ENCODE measurements at regions not wholly inside any gene's neighbourhood (a gene's known extent, or its start where the extent isn't known, plus 50 kb on each side); places are given as distances from the start of the nearest gene placed in this dataset.

GRCh38 chr1:218869276-218869675 is 304.4 kb upstream of the LYPLAL1 start:
- Histone ChIP-seq H2BK15ac (ENCODE audit: low read length) (no peak overlapping the region), H3K14ac (ENCODE audit: low read length) (no peak overlapping the region), H3K23ac (ENCODE audit: low read depth, low read length, poor library complexity) (no peak overlapping the region), H3K27ac (replicated peaks; ENCODE audit: low read length) (no peak overlapping the region), H3K9ac (ENCODE audit: low read depth, low read length, poor library complexity) (no peak overlapping the region), H2BK5ac (ENCODE audit: low read length) (no peak overlapping the region), H2BK120ac (ENCODE audit: low read depth, low read length) (no peak overlapping the region), H3K27me3 (ENCODE audit: control insufficient read depth in 3 of 3, insufficient read depth in 3 of 3, low read depth in 1 of 3, low read length in 3 of 3) (no peaks in the 10 kb centered on the region), H3K4ac (ENCODE audit: low read length) (no peak overlapping the region), H4K91ac (ENCODE audit: low read depth, low read length, poor library complexity) (no peak overlapping the region), H3K36me3 (replicated peaks in 1 of 2; ENCODE audit: control insufficient read depth in 2 of 2, insufficient read depth in 2 of 2, low read length in 2 of 2) (no peaks in the 10 kb centered on the region), H4K8ac (ENCODE audit: low read depth, low read length) (no peak overlapping the region), H3K79me1 (ENCODE audit: low read depth, low read length) (no peaks in the 10 kb centered on the region), H2AK5ac (ENCODE audit: low read depth, low read length) (no peak overlapping the region), H2AFZ (ENCODE audit: low read length) (no peak overlapping the region), H3K9me3 (replicated peaks in 1 of 2; ENCODE audit: control insufficient read depth in 2 of 2, insufficient read depth in 1 of 2, low read depth in 1 of 2, low read length in 2 of 2) (no peaks in the 10 kb centered on the region), H2BK12ac (ENCODE audit: low read length) (no peak overlapping the region), H3K4me2 (ENCODE audit: insufficient read depth, low read length, poor library complexity, severe bottlenecking) (no peak overlapping the region), H3K18ac (ENCODE audit: low read length) (no peak overlapping the region), H3K4me1 (ENCODE audit: control insufficient read depth in 2 of 2, insufficient read depth in 1 of 2, low read depth in 1 of 2, low read length in 2 of 2) (no peaks in the 10 kb centered on the region), H3K4me3 (ENCODE audit: low read length in 2 of 2) (no peak overlapping the region)
- no peak for DNase-seq (ENCODE audit: low spot score)

GRCh38 chr1:218872026-218872425 is 301.7 kb upstream of the LYPLAL1 start:
- H3K23ac ChIP-seq (ENCODE audit: low read depth, low read length, poor library complexity) = no peak overlapping the region
- H2BK120ac ChIP-seq (ENCODE audit: low read depth, low read length) = no peak overlapping the region
- H2AFZ ChIP-seq (ENCODE audit: low read length) = no peak overlapping the region
- no peak overlapping the region for H2AK5ac ChIP-seq (ENCODE audit: low read depth, low read length)
- H3K4me2 ChIP-seq (ENCODE audit: insufficient read depth, low read length, poor library complexity, severe bottlenecking) = no peak overlapping the region
- H2BK12ac ChIP-seq (ENCODE audit: low read length) = no peak overlapping the region
- H3K18ac ChIP-seq (ENCODE audit: low read length) = no peak overlapping the region
- H3K4me3 ChIP-seq (ENCODE audit: low read length in 2 of 2) = no peak overlapping the region
- WGBS, 2 donors (ENCODE audit: extremely low coverage in 2 of 2, insufficient read length in 2 of 2, insufficient replicate concordance in 1 of 2) = no CpG with 5 or more reads among the region's 4 CpGs
- H3K27ac ChIP-seq (replicated peaks; ENCODE audit: low read length) = no peak overlapping the region
- no peaks in the 10 kb centered on the region for H3K9me3 ChIP-seq (replicated peaks in 1 of 2; ENCODE audit: control insufficient read depth in 2 of 2, insufficient read depth in 1 of 2, low read depth in 1 of 2, low read length in 2 of 2)
- no peak overlapping the region for H2BK15ac ChIP-seq (ENCODE audit: low read length)
- no peak overlapping the region for H4K91ac ChIP-seq (ENCODE audit: low read depth, low read length, poor library complexity)
- H3K79me1 ChIP-seq (ENCODE audit: low read depth, low read length) = no peaks in the 10 kb centered on the region
- H4K8ac ChIP-seq (ENCODE audit: low read depth, low read length) = no peak overlapping the region
- peaks cover 0 to 2% of the 10 kb centered on the region in 2 donors for H3K4me1 ChIP-seq (ENCODE audit: control insufficient read depth in 2 of 2, insufficient read depth in 1 of 2, low read depth in 1 of 2, low read length in 2 of 2)
- no peaks in the 10 kb centered on the region for H3K36me3 ChIP-seq (replicated peaks in 1 of 2; ENCODE audit: control insufficient read depth in 2 of 2, insufficient read depth in 2 of 2, low read length in 2 of 2)
- H3K4ac ChIP-seq (ENCODE audit: low read length) = no peak overlapping the region
- H3K27me3 ChIP-seq (ENCODE audit: control insufficient read depth in 3 of 3, insufficient read depth in 3 of 3, low read depth in 1 of 3, low read length in 3 of 3) = no peaks in the 10 kb centered on the region
- no peak overlapping the region for H3K9ac ChIP-seq (ENCODE audit: low read depth, low read length, poor library complexity)
- no peak for DNase-seq (ENCODE audit: low spot score)
- no peak overlapping the region for H2BK5ac ChIP-seq (ENCODE audit: low read length)
- H3K14ac ChIP-seq (ENCODE audit: low read length) = no peak overlapping the region

- Histone ChIP-seq H2AK5ac (ENCODE audit: low read depth, low read length) (no peak overlapping the region), H3K4me1 (ENCODE audit: control insufficient read depth in 2 of 2, insufficient read depth in 1 of 2, low read depth in 1 of 2, low read length in 2 of 2) (peaks cover 0 to 2% of the 10 kb centered on the region in 2 donors), H2BK120ac (ENCODE audit: low read depth, low read length) (no peak overlapping the region), H3K9me3 (replicated peaks in 1 of 2; ENCODE audit: control insufficient read depth in 2 of 2, insufficient read depth in 1 of 2, low read depth in 1 of 2, low read length in 2 of 2) (no peaks in the 10 kb centered on the region), H3K4me2 (ENCODE audit: insufficient read depth, low read length, poor library complexity, severe bottlenecking) (no peak overlapping the region), H4K91ac (ENCODE audit: low read depth, low read length, poor library complexity) (no peak overlapping the region), H2BK12ac (ENCODE audit: low read length) (no peak overlapping the region), H4K8ac (ENCODE audit: low read depth, low read length) (no peak overlapping the region), H3K79me1 (ENCODE audit: low read depth, low read length) (no peaks in the 10 kb centered on the region), H3K9ac (ENCODE audit: low read depth, low read length, poor library complexity) (no peak overlapping the region), H3K23ac (ENCODE audit: low read depth, low read length, poor library complexity) (no peak overlapping the region), H3K4ac (ENCODE audit: low read length) (no peak overlapping the region), H2BK15ac (ENCODE audit: low read length) (no peak overlapping the region), H2AFZ (ENCODE audit: low read length) (no peak overlapping the region), H3K36me3 (replicated peaks in 1 of 2; ENCODE audit: control insufficient read depth in 2 of 2, insufficient read depth in 2 of 2, low read length in 2 of 2) (no peaks in the 10 kb centered on the region), H3K14ac (ENCODE audit: low read length) (no peak overlapping the region), H3K27me3 (ENCODE audit: control insufficient read depth in 3 of 3, insufficient read depth in 3 of 3, low read depth in 1 of 3, low read length in 3 of 3) (no peaks in the 10 kb centered on the region), H2BK5ac (ENCODE audit: low read length) (no peak overlapping the region), H3K27ac (replicated peaks; ENCODE audit: low read length) (no peak overlapping the region), H3K4me3 (ENCODE audit: low read length in 2 of 2) (no peak overlapping the region), H3K18ac (ENCODE audit: low read length) (no peak overlapping the region)
- no peak for DNase-seq (ENCODE audit: low spot score)
- no CpG with 5 or more reads among the region's 1 CpG for WGBS, 2 donors (ENCODE audit: extremely low coverage in 2 of 2, insufficient read length in 2 of 2, insufficient replicate concordance in 1 of 2)
These were observed 300.8 kb upstream of the LYPLAL1 start for GRCh38 chr1:218872928-218873327.

GRCh38 chr1:218874313-218874712 is 299.4 kb upstream of the LYPLAL1 start:
- Histone ChIP-seq H3K14ac (ENCODE audit: low read length) (no peak overlapping the region), H3K4ac (ENCODE audit: low read length) (no peak overlapping the region), H3K9ac (ENCODE audit: low read depth, low read length, poor library complexity) (no peak overlapping the region), H3K4me1 (ENCODE audit: control insufficient read depth in 2 of 2, insufficient read depth in 1 of 2, low read depth in 1 of 2, low read length in 2 of 2) (peaks cover 0 to 2% of the 10 kb centered on the region in 2 donors), H3K18ac (ENCODE audit: low read length) (no peak overlapping the region), H2BK15ac (ENCODE audit: low read length) (no peak overlapping the region), H4K8ac (ENCODE audit: low read depth, low read length) (no peak overlapping the region), H3K79me1 (ENCODE audit: low read depth, low read length) (no peaks in the 10 kb centered on the region), H3K36me3 (replicated peaks in 1 of 2; ENCODE audit: control insufficient read depth in 2 of 2, insufficient read depth in 2 of 2, low read length in 2 of 2) (no peaks in the 10 kb centered on the region), H2AFZ (ENCODE audit: low read length) (no peak overlapping the region), H3K27me3 (ENCODE audit: control insufficient read depth in 3 of 3, insufficient read depth in 3 of 3, low read depth in 1 of 3, low read length in 3 of 3) (no peaks in the 10 kb centered on the region), H2BK120ac (ENCODE audit: low read depth, low read length) (no peak overlapping the region), H3K4me2 (ENCODE audit: insufficient read depth, low read length, poor library complexity, severe bottlenecking) (no peak overlapping the region), H2BK5ac (ENCODE audit: low read length) (no peak overlapping the region), H2AK5ac (ENCODE audit: low read depth, low read length) (no peak overlapping the region), H3K27ac (replicated peaks; ENCODE audit: low read length) (no peak overlapping the region), H3K23ac (ENCODE audit: low read depth, low read length, poor library complexity) (no peak overlapping the region), H2BK12ac (ENCODE audit: low read length) (no peak overlapping the region), H3K9me3 (replicated peaks in 1 of 2; ENCODE audit: control insufficient read depth in 2 of 2, insufficient read depth in 1 of 2, low read depth in 1 of 2, low read length in 2 of 2) (no peaks in the 10 kb centered on the region), H3K4me3 (ENCODE audit: low read length in 2 of 2) (no peak overlapping the region), H4K91ac (ENCODE audit: low read depth, low read length, poor library complexity) (no peak overlapping the region)
- WGBS, 2 donors (ENCODE audit: extremely low coverage in 2 of 2, insufficient read length in 2 of 2, insufficient replicate concordance in 1 of 2) = no CpG with 5 or more reads among the region's 4 CpGs
- DNase-seq (ENCODE audit: low spot score) = no peak
